ENCODE measurements at regions not wholly inside any gene's neighbourhood (a gene's known extent, or its start where the extent isn't known, plus 50 kb on each side); places are given as distances from the start of the nearest gene placed in this dataset.

DNA sequence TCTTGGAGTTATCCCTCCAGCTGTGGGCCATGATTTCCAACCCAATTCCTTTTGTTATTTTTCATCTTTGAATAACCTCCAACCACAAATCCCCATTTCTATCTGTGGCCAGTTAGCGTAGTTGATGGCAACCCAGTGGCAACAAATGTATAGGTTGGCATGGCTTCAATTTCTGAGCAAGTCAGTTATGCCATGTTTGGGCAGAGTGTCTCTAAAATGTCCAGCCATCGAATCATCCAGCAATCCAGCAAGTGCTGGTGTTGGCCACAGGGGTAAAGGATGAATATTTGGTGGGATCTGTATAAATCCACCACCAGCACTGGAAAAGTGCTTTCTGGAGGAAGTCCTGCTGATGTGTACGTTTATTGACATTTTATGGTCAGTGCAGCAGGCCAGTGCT, 233.3 kb downstream of the MYLK4 start:
- TF ChIP-seq, protein P1, sequence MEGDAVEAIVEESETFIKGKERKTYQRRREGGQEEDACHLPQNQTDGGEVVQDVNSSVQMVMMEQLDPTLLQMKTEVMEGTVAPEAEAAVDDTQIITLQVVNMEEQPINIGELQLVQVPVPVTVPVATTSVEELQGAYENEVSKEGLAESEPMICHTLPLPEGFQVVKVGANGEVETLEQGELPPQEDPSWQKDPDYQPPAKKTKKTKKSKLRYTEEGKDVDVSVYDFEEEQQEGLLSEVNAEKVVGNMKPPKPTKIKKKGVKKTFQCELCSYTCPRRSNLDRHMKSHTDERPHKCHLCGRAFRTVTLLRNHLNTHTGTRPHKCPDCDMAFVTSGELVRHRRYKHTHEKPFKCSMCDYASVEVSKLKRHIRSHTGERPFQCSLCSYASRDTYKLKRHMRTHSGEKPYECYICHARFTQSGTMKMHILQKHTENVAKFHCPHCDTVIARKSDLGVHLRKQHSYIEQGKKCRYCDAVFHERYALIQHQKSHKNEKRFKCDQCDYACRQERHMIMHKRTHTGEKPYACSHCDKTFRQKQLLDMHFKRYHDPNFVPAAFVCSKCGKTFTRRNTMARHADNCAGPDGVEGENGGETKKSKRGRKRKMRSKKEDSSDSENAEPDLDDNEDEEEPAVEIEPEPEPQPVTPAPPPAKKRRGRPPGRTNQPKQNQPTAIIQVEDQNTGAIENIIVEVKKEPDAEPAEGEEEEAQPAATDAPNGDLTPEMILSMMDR (IDR thresholded peaks at IDR 0.05; ENCODE audit: insufficient read depth, low read length) = no peak
- no peak for DNase-seq (ENCODE audit: low read depth)
- no peak overlapping the region for H3K4me3 ChIP-seq (ENCODE audit: low read depth, low read length)

DNA sequence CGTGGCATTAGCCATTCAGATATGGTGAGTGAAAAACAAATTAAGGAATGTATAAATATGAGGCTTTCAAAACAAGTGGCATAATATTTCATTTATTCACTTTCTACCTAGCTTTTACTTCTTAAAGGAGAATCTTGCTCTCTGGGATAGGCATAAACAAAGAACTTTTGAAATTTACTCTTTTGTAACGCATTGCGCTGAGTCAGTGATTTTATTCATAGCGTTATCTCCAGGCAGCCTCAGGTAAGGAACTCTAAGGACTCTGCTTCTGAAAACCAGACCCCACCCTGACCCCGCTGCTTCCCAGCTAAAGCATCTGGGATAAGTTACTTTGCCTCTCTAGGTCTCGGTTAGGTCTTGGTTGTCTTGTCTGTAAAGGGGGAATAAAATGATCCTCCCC, 234.7 kb downstream of the MYLK4 start:
- no peak for DNase-seq (ENCODE audit: low read depth)
- TF ChIP-seq, protein P1 (IDR thresholded peaks at IDR 0.05; ENCODE audit: insufficient read depth, low read length) = no peak
- no peak overlapping the region for H3K4me3 ChIP-seq (ENCODE audit: low read depth, low read length)

DNA sequence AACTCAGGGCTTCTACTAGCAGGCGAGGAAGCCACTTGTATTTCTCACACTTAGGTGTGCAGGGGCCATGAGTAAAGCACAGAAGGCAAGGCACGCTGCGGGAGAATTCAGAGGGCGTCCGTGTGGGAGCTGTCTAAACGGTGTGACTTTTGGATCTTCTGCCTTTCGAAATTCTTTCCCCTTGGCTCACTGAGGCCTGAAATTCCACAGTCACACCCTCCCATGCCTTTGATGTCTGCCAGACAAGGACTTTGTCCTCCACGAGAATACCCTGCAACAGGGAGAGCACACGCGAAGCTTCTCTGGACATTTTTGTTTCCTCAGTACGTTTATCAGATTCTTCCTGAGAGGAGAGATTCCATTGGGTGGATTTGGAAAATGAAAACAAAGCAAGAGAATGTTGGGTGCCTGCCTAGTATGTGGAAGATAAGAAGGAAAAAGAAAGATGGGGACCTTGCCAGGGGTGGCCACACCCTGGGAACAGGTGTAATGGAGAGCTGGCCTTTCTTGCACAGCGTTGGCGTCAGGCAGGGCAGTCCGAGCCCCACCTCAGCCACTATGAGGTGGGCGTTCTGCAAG, 235.7 kb downstream of the MYLK4 start:
- H3K4me3 ChIP-seq (ENCODE audit: low read depth, low read length) = no peak overlapping the region
- DNase-seq (ENCODE audit: low read depth) = peak; percentile 35
- TF ChIP-seq, protein P1 (IDR thresholded peaks at IDR 0.05; ENCODE audit: insufficient read depth, low read length) = no peak

DNA sequence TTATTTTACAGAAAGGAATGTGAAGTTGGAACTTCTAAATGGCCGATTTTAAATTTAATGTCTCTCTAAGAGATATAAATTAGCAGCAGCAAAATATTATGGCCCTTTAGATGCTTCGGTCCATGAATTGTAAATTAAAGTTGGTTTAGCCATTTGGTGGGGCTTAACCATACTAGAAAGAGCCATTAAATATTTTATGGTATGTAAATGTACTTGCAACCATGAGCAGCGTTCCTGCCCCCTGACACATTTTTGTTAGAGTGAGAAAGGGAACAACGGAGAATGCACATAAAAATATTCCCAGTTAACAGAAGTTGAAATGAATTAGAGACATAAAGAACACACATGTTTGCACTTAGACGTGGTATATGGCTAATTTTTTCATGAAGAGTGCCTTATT, 237.9 kb downstream of the MYLK4 start:
- no peak for DNase-seq (ENCODE audit: low read depth)
- H3K4me3 ChIP-seq (ENCODE audit: low read depth, low read length) = no peak overlapping the region
- TF ChIP-seq, protein P1 (IDR thresholded peaks at IDR 0.05; ENCODE audit: insufficient read depth, low read length) = no peak

DNA sequence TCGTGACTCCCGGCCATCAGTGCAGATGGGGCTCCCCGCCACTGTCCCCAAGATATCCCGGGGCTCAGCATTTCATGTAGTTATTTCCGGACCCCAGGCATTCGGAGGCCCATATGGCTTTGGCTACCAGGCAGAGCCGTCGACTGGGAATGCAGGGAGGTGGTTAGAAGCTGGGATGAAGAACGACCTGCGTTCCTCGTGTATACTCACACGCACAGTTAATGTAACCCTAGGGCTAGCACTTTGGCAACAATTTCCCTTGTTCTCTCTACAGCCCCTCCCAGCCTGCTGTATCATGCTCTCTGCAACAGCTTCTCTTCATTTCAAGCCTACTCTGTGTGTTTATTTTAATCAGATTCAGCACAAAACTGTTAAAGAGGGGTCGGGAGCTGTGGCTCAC, 240.4 kb downstream of the MYLK4 start:
- no peak for DNase-seq (ENCODE audit: low read depth)
- H3K4me3 ChIP-seq (ENCODE audit: low read depth, low read length) = no peak overlapping the region
- TF ChIP-seq, protein P1 (IDR thresholded peaks at IDR 0.05; ENCODE audit: insufficient read depth, low read length) = no peak

DNA sequence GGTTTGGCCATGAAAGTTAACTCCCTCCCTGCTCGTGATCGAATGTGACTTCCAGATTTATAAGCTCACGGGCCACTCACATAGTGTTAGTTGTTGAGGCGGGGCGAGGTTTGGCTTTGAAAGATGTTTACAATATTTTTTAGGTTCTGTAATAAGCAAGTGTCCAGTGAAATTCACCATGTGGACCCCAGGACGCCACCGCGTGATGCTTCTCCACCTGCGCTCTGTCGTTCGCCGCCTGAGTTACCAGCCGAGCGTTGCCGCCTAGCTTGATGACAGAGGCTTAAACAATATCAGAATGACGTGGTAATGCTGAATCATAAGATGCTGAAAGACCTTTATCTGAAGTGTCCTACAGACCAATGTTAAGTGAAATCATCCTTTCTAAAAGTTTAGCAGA, 241.0 kb downstream of the MYLK4 start:
- no peak overlapping the region for H3K4me3 ChIP-seq (ENCODE audit: low read depth, low read length)
- no peak for DNase-seq (ENCODE audit: low read depth)
- TF ChIP-seq, protein P1 (IDR thresholded peaks at IDR 0.05; ENCODE audit: insufficient read depth, low read length) = no peak

DNA sequence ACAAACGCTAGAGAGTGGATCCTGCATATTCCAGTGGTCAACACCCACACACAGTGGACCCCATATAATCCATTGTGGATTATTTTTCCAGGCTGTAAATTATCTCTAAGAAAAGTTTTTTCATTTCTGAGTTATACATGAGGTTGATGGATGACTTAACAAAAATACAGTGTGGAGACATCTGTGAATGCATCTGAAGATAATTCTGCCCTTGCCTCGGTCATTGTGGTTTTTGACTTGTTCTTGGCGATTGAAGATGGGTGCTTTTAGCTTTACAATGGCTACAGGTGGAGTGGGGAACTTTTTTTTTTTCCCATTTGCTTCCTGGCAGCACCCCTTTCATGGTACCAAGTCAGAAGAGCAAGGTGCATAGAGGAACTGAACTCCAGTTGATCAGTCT, 242.7 kb downstream of the MYLK4 start:
- no peak overlapping the region for H3K4me3 ChIP-seq (ENCODE audit: low read depth, low read length)
- TF ChIP-seq, protein P1 (IDR thresholded peaks at IDR 0.05; ENCODE audit: insufficient read depth, low read length) = no peak
- no peak for DNase-seq (ENCODE audit: low read depth)
